OCI-LY1 (cell line): ENCODE measurements at regions not wholly inside any gene's neighbourhood (a gene's known extent, or its start where the extent isn't known, plus 50 kb on each side); places are given as distances from the start of the nearest gene placed in this dataset.
A peak's percentile ranks its signal among the peaks of the same experiment; 100 is the strongest.
"Not testable (repeated sequence)": the region's sequence is repeated elsewhere in the genome, so short reads cannot be mapped to it uniquely, and the experiment has no call there.

Experiments used
- H2AFZ ChIP-seq: fragments of 200-600 bp; sonication (generic), shearing (Covaris generic); 2 replicates; pipeline ENCODE4 v1.6.0; 2014; ENCODE audit warnings: antibody characterized with exemption, mild to moderate bottlenecking, low read length
- H3F3A ChIP-seq: fragments of 200-600 bp; sonication (generic), shearing (Covaris generic); 2 replicates; pipeline ENCODE4 v1.6.0; 2014; ENCODE audit warnings: mild to moderate bottlenecking, antibody characterized with exemption, low read length, moderate library complexity; ENCODE audit not compliant: insufficient read depth
- H3K27ac ChIP-seq: fragments of 200-600 bp; sonication (generic); 2 replicates; pipeline ENCODE4 v1.5.1; 2014; ENCODE audit warnings: low read length, mixed run types, mild to moderate bottlenecking, low read depth; ENCODE audit not compliant: poor library complexity, severe bottlenecking
- H3K27me3 ChIP-seq: fragments of 200-600 bp; sonication (generic); 2 replicates; pipeline ENCODE4 v1.6.0; 2014; ENCODE audit warnings: antibody characterized with exemption, mild to moderate bottlenecking, low read length, moderate library complexity; ENCODE audit not compliant: insufficient read depth
- H3K36me3 ChIP-seq: fragments of 200-600 bp; sonication (generic); 2 replicates; pipeline ENCODE4 v1.6.1; 2014; ENCODE audit warnings: mild to moderate bottlenecking, antibody characterized with exemption, low read length, moderate library complexity, mixed read lengths; ENCODE audit not compliant: insufficient read depth
- H3K4me1 ChIP-seq: fragments of 200-600 bp; sonication (generic); 2 replicates; pipeline ENCODE4 v1.5.1; 2014; ENCODE audit warnings: mild to moderate bottlenecking, low read length, moderate library complexity; ENCODE audit not compliant: insufficient read depth, severe bottlenecking
- H3K4me2 ChIP-seq: fragments of 200-600 bp; sonication (generic), shearing (Covaris generic); 2 replicates; pipeline ENCODE4 v1.6.1; 2014; ENCODE audit warnings: low read length
- H3K4me3 ChIP-seq: fragments of 200-600 bp; sonication (generic); 2 replicates; pipeline ENCODE4 v1.5.1; 2014; ENCODE audit warnings: low read length, low read depth, mild to moderate bottlenecking, mixed read lengths; ENCODE audit not compliant: poor library complexity, severe bottlenecking
- H3K79me2 ChIP-seq: fragments of 200-600 bp; shearing (Covaris generic); 2 replicates; pipeline ENCODE4 v1.6.1; 2016; ENCODE audit warnings: mixed run types, low read length, mixed read lengths; ENCODE audit not compliant: insufficient read depth
- H3K9ac ChIP-seq: fragments of 200-600 bp; sonication (generic), shearing (Covaris generic); 2 replicates; pipeline ENCODE4 v1.6.1; 2014; ENCODE audit warnings: mild to moderate bottlenecking, low read length, mixed read lengths
- H3K9me2 ChIP-seq: fragments of 200-600 bp; sonication (generic), shearing (Covaris generic); 2 replicates; pipeline ENCODE4 v1.6.1; 2014; ENCODE audit warnings: low read depth, mild to moderate bottlenecking, low read length, mixed read lengths
- H3K9me3 ChIP-seq: fragments of 200-600 bp; shearing (Covaris generic); 2 replicates; pipeline ENCODE4 v1.6.1; 2014; ENCODE audit warnings: low read length, mixed read lengths
- H4K20me1 ChIP-seq: fragments of 200-600 bp; sonication (generic), shearing (Covaris generic); 2 replicates; pipeline ENCODE4 v1.6.0; 2016; ENCODE audit warnings: mild to moderate bottlenecking, low read length; ENCODE audit not compliant: insufficient read depth
- EZH2 ChIP-seq: fragments of 200-600 bp; sonication (generic), shearing (Covaris generic); IDR thresholded peaks from 2 replicates; pipeline ENCODE4 v1.8.0; 2017; ENCODE audit warnings: borderline replicate concordance, mixed run types, mild to moderate bottlenecking, antibody characterized with exemption, low read length, moderate library complexity, mixed read lengths
- TF ChIP-seq, protein P1 (sequence below): fragments of 200-600 bp; sonication (generic), shearing (Covaris generic); IDR thresholded peaks from 2 replicates; pipeline ENCODE4 v1.5.1; 2017; ENCODE audit warnings: mild to moderate bottlenecking, antibody characterized with exemption, low read length, moderate library complexity, mixed read lengths

DNA sequence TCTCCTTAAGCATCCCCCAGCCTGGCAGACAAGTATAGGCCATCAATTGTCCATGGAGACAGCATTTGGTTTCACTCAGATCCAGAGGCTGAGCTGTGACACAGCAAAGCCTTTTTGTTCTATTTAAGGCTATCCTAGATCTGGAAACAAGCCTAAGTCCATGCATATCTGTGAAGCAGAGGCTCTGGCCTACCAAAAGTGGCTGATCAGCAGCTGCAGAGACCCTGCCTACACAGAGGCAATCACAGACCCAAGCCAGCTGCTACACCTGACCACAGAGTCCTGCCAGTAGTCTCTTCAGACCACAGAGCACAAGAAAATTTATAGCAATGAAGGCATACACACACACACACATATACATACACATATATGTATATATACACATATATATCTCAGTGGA is 501.7 kb upstream of the ARPP21 start:
- Histone ChIP-seq H3K9me2 (no peaks in the 10 kb centered on the region), H3K4me1 (no peaks in the 10 kb centered on the region), H3K79me2 (no peaks in the 10 kb centered on the region), H3K4me3 (no peak overlapping the region), H4K20me1 (no peaks in the 10 kb centered on the region), H3F3A (no peaks in the 10 kb centered on the region), H3K4me2 (no peak overlapping the region), H3K27me3 (no peaks in the 10 kb centered on the region), H3K27ac (no peak overlapping the region), H2AFZ (no peak overlapping the region), H3K9ac (no peak overlapping the region), H3K36me3 (no peaks in the 10 kb centered on the region), H3K9me3 (peaks cover 4% of the 10 kb centered on the region; the same call in 1 of the 2 replicates)
- TF ChIP-seq, protein P1, sequence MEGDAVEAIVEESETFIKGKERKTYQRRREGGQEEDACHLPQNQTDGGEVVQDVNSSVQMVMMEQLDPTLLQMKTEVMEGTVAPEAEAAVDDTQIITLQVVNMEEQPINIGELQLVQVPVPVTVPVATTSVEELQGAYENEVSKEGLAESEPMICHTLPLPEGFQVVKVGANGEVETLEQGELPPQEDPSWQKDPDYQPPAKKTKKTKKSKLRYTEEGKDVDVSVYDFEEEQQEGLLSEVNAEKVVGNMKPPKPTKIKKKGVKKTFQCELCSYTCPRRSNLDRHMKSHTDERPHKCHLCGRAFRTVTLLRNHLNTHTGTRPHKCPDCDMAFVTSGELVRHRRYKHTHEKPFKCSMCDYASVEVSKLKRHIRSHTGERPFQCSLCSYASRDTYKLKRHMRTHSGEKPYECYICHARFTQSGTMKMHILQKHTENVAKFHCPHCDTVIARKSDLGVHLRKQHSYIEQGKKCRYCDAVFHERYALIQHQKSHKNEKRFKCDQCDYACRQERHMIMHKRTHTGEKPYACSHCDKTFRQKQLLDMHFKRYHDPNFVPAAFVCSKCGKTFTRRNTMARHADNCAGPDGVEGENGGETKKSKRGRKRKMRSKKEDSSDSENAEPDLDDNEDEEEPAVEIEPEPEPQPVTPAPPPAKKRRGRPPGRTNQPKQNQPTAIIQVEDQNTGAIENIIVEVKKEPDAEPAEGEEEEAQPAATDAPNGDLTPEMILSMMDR: no peak
- no peak for TF ChIP-seq EZH2

DNA sequence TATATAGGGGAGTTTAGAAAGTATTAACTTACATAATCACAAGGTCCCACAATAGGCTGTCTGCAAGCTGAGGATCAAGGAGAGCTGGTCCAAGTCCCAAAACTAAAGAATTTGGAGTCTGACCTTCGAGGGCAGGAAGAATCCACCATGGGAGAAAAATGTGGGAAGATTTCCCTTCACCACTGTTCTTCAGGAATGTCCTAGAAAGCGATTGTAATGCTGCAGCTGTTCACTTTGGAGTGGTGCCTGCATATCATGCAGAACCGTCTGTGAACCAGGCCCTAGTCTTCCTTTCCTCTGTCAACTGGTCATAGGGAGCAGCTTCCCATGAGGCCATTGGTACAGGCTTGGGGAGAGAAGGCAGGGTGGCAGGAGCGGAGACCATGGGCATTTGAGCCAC is 497.9 kb upstream of the ARPP21 start:
- no peak overlapping the region for H3K4me3 ChIP-seq
- no peaks in the 10 kb centered on the region for H3F3A ChIP-seq
- H3K27me3 ChIP-seq: no peaks in the 10 kb centered on the region
- no peaks in the 10 kb centered on the region for H3K4me1 ChIP-seq
- H3K9me3 ChIP-seq: peaks cover 4% of the 10 kb centered on the region; the same call in 1 of the 2 replicates
- no peak overlapping the region for H3K9ac ChIP-seq
- H3K79me2 ChIP-seq: no peaks in the 10 kb centered on the region
- no peak overlapping the region for H3K27ac ChIP-seq
- TF ChIP-seq, protein P1: no peak
- no peak for TF ChIP-seq EZH2
- H3K36me3 ChIP-seq: no peaks in the 10 kb centered on the region
- no peak overlapping the region for H3K4me2 ChIP-seq
- no peak overlapping the region for H2AFZ ChIP-seq
- H4K20me1 ChIP-seq: no peaks in the 10 kb centered on the region
- H3K9me2 ChIP-seq: no peaks in the 10 kb centered on the region

DNA sequence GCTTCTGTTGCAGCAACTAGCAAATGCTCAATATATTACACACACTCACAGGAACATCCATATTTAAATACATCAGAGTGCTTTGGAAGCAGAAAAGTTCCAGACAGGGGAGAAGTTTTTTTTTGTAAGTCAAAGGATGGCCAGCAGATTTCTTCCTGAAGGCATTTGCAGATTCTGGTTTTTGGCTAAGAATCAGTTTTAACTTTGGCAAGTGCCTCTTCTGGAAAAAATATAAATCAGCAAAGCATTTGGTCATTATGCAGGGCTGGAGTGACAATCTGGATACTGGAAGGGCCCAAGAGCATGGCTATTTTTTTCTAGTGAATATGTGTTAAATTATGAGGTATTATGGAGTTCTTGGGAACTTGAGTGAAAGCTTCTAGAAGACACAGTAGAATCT is 495.3 kb upstream of the ARPP21 start:
- no peaks in the 10 kb centered on the region for H3K27me3 ChIP-seq
- no peaks in the 10 kb centered on the region for H3F3A ChIP-seq

DNA sequence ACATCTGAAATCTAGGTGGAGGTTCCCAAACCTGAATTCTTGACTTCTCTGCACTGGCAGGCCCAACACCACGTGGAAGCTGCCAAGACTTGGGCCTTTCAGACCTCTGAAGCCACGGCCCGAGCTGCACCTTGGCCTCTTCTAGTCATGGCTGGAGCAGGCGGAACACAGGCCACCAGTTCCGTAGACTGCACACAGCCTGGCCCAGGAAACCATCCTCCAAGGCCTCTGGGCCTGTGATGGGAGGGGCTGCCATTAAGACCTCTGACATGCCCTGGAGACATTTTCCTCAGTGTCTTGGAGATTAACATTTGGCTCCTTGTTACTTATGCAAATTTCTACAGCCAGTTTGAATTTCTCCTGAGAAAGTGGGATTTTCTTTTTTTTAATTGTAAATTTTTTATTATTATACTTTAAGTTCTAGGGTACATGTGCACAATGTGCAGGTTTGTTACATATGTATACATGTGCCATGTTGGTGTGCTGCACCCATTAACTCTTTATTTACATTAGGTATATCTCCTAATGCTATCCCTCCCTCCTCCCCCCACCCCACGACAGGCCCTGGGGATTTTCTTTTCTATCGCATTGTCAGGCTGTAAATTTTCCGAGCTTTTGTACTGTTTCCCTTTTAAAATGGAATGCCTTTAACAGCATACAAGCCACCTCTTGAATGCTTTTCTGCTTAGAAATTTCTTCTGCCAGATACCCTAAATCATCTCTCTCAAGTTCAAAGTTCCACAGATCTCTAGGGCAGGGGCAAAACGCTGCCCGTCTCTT is 492.9 kb upstream of the ARPP21 start:
- not testable (repeated sequence) for H3K4me2 ChIP-seq, H3K27me3 ChIP-seq, H3F3A ChIP-seq, H3K9me2 ChIP-seq, H3K27ac ChIP-seq, H2AFZ ChIP-seq, H3K9ac ChIP-seq, H3K9me3 ChIP-seq, H3K79me2 ChIP-seq, H3K4me3 ChIP-seq, H4K20me1 ChIP-seq, H3K36me3 ChIP-seq
- peaks cover 12% of the 10 kb centered on the region for H3K4me1 ChIP-seq

More for the DNA sequence above, 495.3 kb upstream of the ARPP21 start:
- Histone ChIP-seq H4K20me1 (no peaks in the 10 kb centered on the region), H3K4me2 (no peak overlapping the region), H3K9me3 (peaks cover 4% of the 10 kb centered on the region; the same call in 1 of the 2 replicates), H3K27ac (no peak overlapping the region), H2AFZ (0 out of 2 replicates have a peak overlapping the region, but pooled peaks have one; percentile 31), H3K9ac (no peak overlapping the region), H3K4me1 (peaks cover 2% of the 10 kb centered on the region), H3K9me2 (no peaks in the 10 kb centered on the region), H3K36me3 (no peaks in the 10 kb centered on the region), H3K79me2 (no peaks in the 10 kb centered on the region), H3K4me3 (no peak overlapping the region)
- no peak for TF ChIP-seq EZH2
